Vagina (tissue), 2 donors: ENCODE measurements at regions not wholly inside any gene's neighbourhood (a gene's known extent, or its start where the extent isn't known, plus 50 kb on each side); places are given as distances from the start of the nearest gene placed in this dataset.

Experiments used
- POLR2A ChIP-seq, 2 donors: fragments of 450-650 bp; IDR thresholded peaks; one replicate each; pipeline ENCODE4 v1.6.1; 2017; ENCODE audit warnings: antibody characterized with exemption in 2 of 2, mild to moderate bottlenecking in 2 of 2, moderate library complexity in 2 of 2
- TF ChIP-seq, protein P1 (sequence below), 3 experiments: fragments of 450-650 bp in 2 of 3; fragments of 200-600 bp in 1 of 3; sonication (generic) in 1 of 3; IDR thresholded peaks; one replicate each; pipeline ENCODE4 v1.5.1; 2017 to 2019; ENCODE audit warnings: antibody characterized with exemption in 3 of 3, mild to moderate bottlenecking in 2 of 3, moderate library complexity in 2 of 3

- no peak for TF ChIP-seq POLR2A (IDR thresholded peaks at IDR 0.05)
- TF ChIP-seq, protein P1, sequence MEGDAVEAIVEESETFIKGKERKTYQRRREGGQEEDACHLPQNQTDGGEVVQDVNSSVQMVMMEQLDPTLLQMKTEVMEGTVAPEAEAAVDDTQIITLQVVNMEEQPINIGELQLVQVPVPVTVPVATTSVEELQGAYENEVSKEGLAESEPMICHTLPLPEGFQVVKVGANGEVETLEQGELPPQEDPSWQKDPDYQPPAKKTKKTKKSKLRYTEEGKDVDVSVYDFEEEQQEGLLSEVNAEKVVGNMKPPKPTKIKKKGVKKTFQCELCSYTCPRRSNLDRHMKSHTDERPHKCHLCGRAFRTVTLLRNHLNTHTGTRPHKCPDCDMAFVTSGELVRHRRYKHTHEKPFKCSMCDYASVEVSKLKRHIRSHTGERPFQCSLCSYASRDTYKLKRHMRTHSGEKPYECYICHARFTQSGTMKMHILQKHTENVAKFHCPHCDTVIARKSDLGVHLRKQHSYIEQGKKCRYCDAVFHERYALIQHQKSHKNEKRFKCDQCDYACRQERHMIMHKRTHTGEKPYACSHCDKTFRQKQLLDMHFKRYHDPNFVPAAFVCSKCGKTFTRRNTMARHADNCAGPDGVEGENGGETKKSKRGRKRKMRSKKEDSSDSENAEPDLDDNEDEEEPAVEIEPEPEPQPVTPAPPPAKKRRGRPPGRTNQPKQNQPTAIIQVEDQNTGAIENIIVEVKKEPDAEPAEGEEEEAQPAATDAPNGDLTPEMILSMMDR (IDR thresholded peaks at IDR 0.05), result no peak
Observed at GRCh38 chr2:136212426-136213378, 94.8 kb upstream of the CXCR4 start.
